Large intestine (tissue), 3 donors: ENCODE measurements at regions not wholly inside any gene's neighbourhood (a gene's known extent, or its start where the extent isn't known, plus 50 kb on each side); places are given as distances from the start of the nearest gene placed in this dataset.

Experiments used
- DNase-seq, 2 donors: peaks; one replicate each; pipeline versions ENCODE4 v3.0.0 to v3.0.0-alpha.2; 2013
- H3K27ac ChIP-seq: one replicate; pipeline ENCODE4 v1.5.1; 2013; ENCODE audit warnings: low read length
- H3K27me3 ChIP-seq: 2 replicates; pipeline ENCODE4 v1.6.1; 2013; ENCODE audit warnings: low read length; ENCODE audit not compliant: control insufficient read depth, insufficient read depth
- H3K36me3 ChIP-seq: 2 replicates; pipeline ENCODE4 v1.6.1; 2013; ENCODE audit warnings: low read length; ENCODE audit not compliant: control insufficient read depth, insufficient read depth
- H3K4me1 ChIP-seq: one replicate; pipeline ENCODE4 v1.6.1; 2013; ENCODE audit warnings: low read length; ENCODE audit not compliant: control insufficient read depth, insufficient read depth
- H3K4me3 ChIP-seq: one replicate; pipeline ENCODE4 v1.5.1; 2013; ENCODE audit warnings: low read length
- H3K9me3 ChIP-seq: one replicate; pipeline ENCODE4 v1.6.1; 2013; ENCODE audit warnings: mild to moderate bottlenecking, low read depth, low read length, moderate library complexity; ENCODE audit not compliant: control insufficient read depth
- WGBS: methylation state at CpG from one replicate; pipeline ENCODE4 v1.1.5; 2013; ENCODE audit warnings: low lambda C conversion rate; ENCODE audit not compliant: insufficient coverage; 5-methylcytosine and 5-hydroxymethylcytosine counted together

DNA sequence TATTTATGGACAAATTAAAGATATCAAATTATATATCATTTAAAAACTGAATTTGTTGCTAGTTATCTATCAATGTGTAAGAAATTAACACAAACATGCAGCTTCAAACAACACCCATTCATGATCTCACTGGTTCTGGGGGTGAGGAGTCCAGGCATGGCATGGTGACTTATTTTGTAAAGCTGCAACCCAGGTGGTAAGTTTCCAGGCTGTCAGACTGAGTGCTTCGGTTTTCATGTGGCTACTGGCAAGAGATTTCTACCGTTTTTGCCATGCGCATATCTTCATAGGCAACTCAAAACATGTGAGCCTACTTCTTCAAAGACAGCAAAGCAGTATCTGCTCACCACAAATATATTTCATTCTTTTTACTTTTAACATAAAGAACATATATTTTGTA is 364.3 kb upstream of the BCHE start:
- H3K27me3 ChIP-seq, result no peaks in the 10 kb centered on the region
- no peak overlapping the region for H3K4me3 ChIP-seq
- H3K27ac ChIP-seq, result no peak overlapping the region
- 100% methylated on average over 1 of the region's 3 CpGs for WGBS
- no peaks in the 10 kb centered on the region for H3K4me1 ChIP-seq
- no peaks in the 10 kb centered on the region for H3K9me3 ChIP-seq
- no peak for DNase-seq
- H3K36me3 ChIP-seq, result no peaks in the 10 kb centered on the region

DNA sequence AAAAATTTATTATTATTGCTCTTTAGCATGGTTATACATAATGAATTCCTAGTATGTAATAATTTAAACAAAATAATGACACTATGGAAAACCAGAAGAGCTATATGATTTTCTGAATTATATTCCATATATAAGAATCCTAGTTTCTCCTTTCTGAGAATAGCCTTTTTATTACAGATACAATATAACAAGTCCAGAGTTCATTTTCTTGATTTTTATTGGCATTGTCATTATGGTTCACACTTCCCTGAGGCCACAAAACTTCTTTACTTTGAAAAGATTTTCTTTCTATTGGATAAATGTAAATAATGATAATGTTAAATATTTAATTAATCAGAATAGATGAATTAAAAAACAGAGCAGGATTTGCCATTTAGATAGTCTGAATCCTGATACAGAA is 362.3 kb upstream of the BCHE start:
- no peaks in the 10 kb centered on the region for H3K27me3 ChIP-seq
- no peaks in the 10 kb centered on the region for H3K4me1 ChIP-seq
- peak in 1 of 2 donors; percentile 38 for DNase-seq
- no peaks in the 10 kb centered on the region for H3K36me3 ChIP-seq
- H3K4me3 ChIP-seq, result no peak overlapping the region
- H3K9me3 ChIP-seq, result no peaks in the 10 kb centered on the region
- peak overlapping the region; percentile 14 for H3K27ac ChIP-seq

DNA sequence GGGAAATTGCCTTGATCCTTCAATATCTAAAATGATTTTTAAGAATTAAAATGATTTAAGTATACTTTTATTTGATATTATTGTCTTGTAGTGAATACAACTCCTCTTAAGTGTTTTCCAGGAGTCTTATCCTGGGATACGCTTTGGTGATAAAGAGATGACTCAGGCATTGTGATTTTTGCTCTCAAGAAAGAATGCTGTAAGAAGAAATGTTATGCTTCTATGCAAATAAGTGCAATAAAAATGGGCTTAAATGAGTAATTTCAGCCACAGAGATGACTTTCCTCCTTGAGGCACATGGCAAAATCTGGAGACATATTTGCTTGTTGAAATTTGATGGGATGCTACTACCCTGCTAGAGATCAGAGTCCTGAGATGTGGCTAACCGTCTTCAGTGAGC is 358.6 kb upstream of the BCHE start:
- 83% methylated on average over 1 of the region's 2 CpGs for WGBS
- H3K9me3 ChIP-seq, result no peaks in the 10 kb centered on the region
- no peaks in the 10 kb centered on the region for H3K4me1 ChIP-seq
- no peak overlapping the region for H3K27ac ChIP-seq
- no peak for DNase-seq
- no peaks in the 10 kb centered on the region for H3K36me3 ChIP-seq
- no peak overlapping the region for H3K4me3 ChIP-seq
- no peaks in the 10 kb centered on the region for H3K27me3 ChIP-seq

DNA sequence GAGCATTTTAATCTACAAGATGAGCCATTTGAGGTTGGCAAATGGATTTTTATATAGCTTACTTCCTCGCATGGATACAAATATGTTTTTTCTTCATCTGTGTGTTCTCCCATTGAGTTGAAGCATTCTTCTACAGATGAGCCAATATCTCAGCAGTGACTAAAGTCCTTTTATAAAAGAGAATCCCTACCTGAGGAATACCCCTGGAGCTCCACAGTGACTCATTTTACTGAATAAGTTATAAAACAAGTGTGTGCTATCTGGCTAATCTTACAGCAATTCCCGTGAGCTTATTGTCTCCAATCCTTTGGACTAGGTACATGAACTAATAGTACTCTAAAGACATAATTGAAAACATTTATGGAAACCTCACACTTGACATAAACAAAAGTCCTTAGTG is 354.2 kb upstream of the BCHE start:
- 80% methylated on average over 1 of the region's 2 CpGs for WGBS
- Histone ChIP-seq H3K36me3 (no peaks in the 10 kb centered on the region), H3K9me3 (no peaks in the 10 kb centered on the region), H3K4me1 (no peaks in the 10 kb centered on the region), H3K27ac (no peak overlapping the region), H3K27me3 (no peaks in the 10 kb centered on the region), H3K4me3 (no peak overlapping the region)
- DNase-seq, result peak; percentile 9 to 12

DNA sequence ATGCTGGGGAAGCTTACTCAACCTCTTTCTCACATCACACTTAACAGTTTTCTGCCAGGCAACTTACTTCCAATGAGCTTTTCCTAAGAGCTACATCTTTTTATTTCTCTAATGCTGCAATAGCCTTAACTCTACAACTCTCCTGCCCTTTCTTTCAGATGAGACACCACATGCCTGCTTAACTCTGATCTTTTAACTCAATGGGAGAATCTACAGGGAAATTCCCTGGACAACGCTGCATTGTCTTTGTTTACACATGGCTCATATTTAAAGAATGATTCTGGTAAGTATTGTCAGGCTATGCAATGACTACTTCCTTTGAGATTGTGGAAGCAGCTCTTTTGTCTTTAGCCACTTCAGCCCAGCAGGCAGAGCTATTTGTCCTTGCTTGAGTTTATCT is 353.1 kb upstream of the BCHE start:
- no peaks in the 10 kb centered on the region for H3K4me1 ChIP-seq
- H3K27me3 ChIP-seq, result no peaks in the 10 kb centered on the region
- no peak for DNase-seq
- no peaks in the 10 kb centered on the region for H3K36me3 ChIP-seq
- H3K4me3 ChIP-seq, result no peak overlapping the region
- H3K9me3 ChIP-seq, result no peaks in the 10 kb centered on the region
- no CpG with 5 or more reads among the region's 1 CpG for WGBS
- H3K27ac ChIP-seq, result no peak overlapping the region

DNA sequence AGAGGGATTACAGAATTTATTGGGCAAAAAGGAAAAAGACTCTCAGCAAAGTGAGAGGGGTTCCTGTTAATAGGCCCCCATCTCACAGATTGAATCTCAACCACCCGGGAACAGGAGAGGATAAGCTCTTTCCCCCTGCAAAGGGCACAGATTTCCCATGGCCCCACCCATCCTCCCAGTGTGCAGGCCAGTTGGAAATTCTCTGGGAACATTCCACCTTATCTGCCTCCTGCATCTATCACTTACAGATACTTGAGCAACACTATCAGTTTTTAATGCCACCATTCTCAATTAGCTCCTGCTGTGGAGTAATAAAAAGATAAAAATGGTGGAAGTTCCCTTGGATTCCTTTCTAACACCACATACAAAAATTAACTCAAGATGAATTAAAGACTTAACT is 350.0 kb upstream of the BCHE start:
- no CpG with 5 or more reads among the region's 1 CpG for WGBS
- Histone ChIP-seq H3K4me1 (no peaks in the 10 kb centered on the region), H3K4me3 (no peak overlapping the region), H3K9me3 (no peaks in the 10 kb centered on the region), H3K27ac (no peak overlapping the region), H3K36me3 (no peaks in the 10 kb centered on the region), H3K27me3 (no peaks in the 10 kb centered on the region)
- DNase-seq, result no peak

DNA sequence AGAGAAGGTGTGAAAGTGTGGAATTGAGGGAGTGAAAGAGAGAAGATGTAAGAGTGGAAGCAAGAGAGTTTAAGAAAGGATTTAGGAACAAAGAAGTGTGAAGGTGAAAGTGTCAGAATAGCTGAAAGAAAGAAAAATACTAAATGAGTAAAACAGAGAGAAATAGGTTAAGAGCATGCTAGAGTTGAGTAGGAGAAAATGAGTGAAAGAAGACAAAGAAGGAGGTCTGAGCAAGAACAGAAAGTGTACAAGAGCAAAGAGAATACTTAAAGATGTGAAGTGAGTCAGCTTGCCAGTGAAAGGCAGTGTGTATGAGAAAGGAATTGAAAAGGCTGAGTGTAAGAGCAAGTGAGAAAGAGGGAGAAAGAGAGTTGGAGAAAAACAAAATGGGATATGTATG is 348.8 kb upstream of the BCHE start:
- no peaks in the 10 kb centered on the region for H3K27me3 ChIP-seq
- no peaks in the 10 kb centered on the region for H3K9me3 ChIP-seq
- H3K4me1 ChIP-seq, result no peaks in the 10 kb centered on the region
- no peak overlapping the region for H3K4me3 ChIP-seq
- DNase-seq, result no peak
- H3K27ac ChIP-seq, result no peak overlapping the region
- H3K36me3 ChIP-seq, result no peaks in the 10 kb centered on the region

DNA sequence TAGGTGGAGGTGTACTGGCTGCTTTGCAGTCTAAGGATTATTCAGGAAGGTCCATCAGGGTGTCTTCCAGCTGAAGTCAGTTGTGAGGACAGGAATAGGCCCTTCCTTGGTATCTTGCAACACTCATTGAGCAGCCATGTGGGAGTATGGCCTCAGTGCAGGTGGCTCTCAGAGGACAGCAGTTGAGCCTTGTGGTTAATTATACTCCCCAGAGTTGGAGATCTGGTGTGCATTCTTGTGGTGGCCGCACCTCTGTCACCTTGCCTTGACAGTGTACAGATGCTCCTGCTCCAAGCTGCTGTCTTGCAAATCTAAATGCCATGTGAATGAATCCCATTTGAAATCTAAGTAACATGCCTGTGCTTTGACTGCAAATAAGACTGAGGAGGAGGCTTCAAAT is 339.9 kb upstream of the BCHE start:
- H3K9me3 ChIP-seq, result no peaks in the 10 kb centered on the region
- H3K4me1 ChIP-seq, result no peaks in the 10 kb centered on the region
- no CpG with 5 or more reads among the region's 1 CpG for WGBS
- no peak overlapping the region for H3K4me3 ChIP-seq
- no peaks in the 10 kb centered on the region for H3K27me3 ChIP-seq
- no peak for DNase-seq
- H3K36me3 ChIP-seq, result no peaks in the 10 kb centered on the region
- no peak overlapping the region for H3K27ac ChIP-seq

DNA sequence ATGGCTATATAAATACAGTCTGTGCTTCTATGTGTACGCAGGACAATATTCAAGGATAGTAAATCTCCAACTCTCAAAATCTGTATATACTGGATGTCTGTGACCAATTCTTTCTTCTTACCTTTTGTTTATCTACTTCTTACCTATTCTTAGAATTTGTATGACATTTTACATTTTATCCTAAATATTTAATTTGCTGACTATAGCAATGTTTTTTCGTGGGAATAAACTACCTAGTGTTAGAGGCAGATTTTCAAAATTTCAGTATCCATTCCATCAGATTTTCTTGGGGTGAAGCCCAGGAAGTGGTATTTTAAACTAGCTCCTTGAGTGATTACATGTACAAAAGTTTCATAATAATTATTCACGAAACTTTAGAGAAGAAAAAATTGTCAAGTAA is 334.5 kb upstream of the BCHE start:
- Histone ChIP-seq H3K9me3 (no peaks in the 10 kb centered on the region), H3K27ac (no peak overlapping the region), H3K4me3 (no peak overlapping the region), H3K27me3 (no peaks in the 10 kb centered on the region), H3K36me3 (no peaks in the 10 kb centered on the region), H3K4me1 (no peaks in the 10 kb centered on the region)
- no peak for DNase-seq
- whole genome bisulfite sequencing, result 86% methylated on average over 3 of the region's 3 CpGs

DNA sequence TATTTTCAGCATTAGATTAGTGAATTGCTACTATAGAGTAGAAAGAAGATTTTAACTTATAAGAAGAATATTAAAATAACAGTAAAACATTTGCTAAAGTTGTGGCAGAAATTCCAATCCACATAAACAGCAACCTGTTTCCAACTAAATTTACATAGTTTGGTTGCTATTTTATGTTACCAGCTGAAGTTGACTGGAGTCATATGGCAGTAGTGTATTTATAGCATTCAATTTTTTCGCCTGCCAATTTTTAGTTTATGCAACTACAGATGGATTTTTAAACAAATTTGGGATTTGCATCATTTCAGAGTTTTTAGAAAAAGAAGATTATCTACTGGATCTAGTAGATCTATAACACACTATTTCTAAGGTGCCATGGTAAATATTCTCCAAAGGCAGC is 332.5 kb upstream of the BCHE start:
- Histone ChIP-seq H3K27ac (no peak overlapping the region), H3K27me3 (no peaks in the 10 kb centered on the region), H3K36me3 (no peaks in the 10 kb centered on the region), H3K9me3 (no peaks in the 10 kb centered on the region), H3K4me3 (no peak overlapping the region), H3K4me1 (no peaks in the 10 kb centered on the region)
- no peak for DNase-seq
- 83% methylated on average over 1 of the region's 1 CpG for WGBS

DNA sequence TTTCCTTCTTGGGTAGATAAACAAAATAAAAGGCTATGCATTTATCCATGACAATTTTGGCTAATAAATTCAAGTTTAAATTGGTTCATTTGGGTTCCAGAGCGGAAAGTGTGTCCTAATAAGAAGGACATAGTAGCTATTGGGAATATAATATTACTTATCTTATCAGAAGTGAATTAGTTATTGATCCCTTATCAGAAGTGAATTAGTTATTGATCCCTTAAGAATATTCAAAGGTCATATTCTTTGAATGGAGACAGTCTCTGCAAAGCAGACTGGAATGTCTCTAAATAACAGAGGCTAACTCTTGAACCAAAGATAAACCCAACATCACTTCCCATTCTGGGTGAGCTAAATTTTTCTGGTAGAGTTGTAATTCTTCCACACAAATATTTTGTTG is 290.7 kb upstream of the BCHE start:
- DNase-seq, result no peak
- Histone ChIP-seq H3K9me3 (no peaks in the 10 kb centered on the region), H3K27me3 (no peaks in the 10 kb centered on the region), H3K4me3 (no peak overlapping the region), H3K36me3 (no peaks in the 10 kb centered on the region), H3K27ac (no peak overlapping the region), H3K4me1 (no peaks in the 10 kb centered on the region)
- no CpG with 5 or more reads among the region's 1 CpG for WGBS
